ENCODE measurements at regions not wholly inside any gene's neighbourhood (a gene's known extent, or its start where the extent isn't known, plus 50 kb on each side); places are given as distances from the start of the nearest gene placed in this dataset.

DNA sequence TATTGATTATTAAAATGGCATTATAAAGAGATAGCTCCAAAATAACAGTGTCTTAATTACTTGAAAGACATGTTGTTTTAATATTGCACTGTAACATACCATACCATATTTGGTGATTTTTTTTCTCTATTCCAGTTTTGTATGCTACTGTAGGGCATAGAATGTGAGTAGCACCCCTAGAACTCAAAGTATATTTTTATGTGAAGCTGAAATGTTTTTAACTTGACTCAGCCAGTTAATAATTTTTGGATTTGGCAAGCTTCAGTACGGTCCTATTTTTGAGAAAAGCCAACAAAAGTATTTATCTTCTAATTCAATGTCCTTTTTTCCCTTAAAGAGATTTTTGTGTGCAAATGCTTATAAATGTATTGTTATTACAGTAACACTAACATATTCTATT lies 593.8 kb downstream of the USP25 start:
- H3K9me3 ChIP-seq (ENCODE audit: control insufficient read depth in 1 of 2, low read length in 2 of 2), result peaks cover 0 to 2% of the 10 kb centered on the region in 2 donors
- no peaks in the 10 kb centered on the region for H3K27me3 ChIP-seq (ENCODE audit: control insufficient read depth in 1 of 2, insufficient read depth in 2 of 2, low read length in 2 of 2)
- H3K4me1 ChIP-seq (ENCODE audit: control insufficient read depth in 1 of 2, insufficient read depth in 2 of 2, low read length in 2 of 2), result no peaks in the 10 kb centered on the region
- no peak overlapping the region for H3K27ac ChIP-seq (ENCODE audit: low read depth, low read length)
- no peaks in the 10 kb centered on the region for H3K36me3 ChIP-seq (ENCODE audit: control insufficient read depth in 1 of 2, insufficient read depth in 2 of 2, low read length in 2 of 2)
- no peak overlapping the region for H3K9ac ChIP-seq (ENCODE audit: low read depth in 1 of 2, low read length in 2 of 2)
- no peak overlapping the region for H3K4me3 ChIP-seq (ENCODE audit: low read depth in 1 of 2, low read length in 2 of 2)

DNA sequence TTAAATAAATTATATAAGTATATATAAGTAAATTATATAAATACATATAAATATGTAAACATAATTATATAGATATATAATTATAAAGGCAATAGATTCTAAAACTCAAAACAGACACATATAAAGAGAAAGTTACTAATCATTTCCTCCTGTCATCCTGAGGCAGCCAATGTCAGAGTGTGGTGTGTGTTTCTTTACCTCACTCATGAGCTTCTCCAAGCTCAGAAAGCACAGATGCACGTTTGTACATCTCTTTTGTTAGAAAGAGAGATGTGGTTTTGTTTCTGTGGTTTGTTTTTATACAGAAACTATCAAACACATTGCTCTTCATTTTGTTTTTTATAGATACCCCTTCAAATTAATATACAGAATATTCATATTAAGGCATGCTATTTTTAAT lies 594.8 kb downstream of the USP25 start:
- H3K27ac ChIP-seq (ENCODE audit: low read depth, low read length), result no peak overlapping the region
- no peak overlapping the region for H3K9ac ChIP-seq (ENCODE audit: low read depth in 1 of 2, low read length in 2 of 2)
- no peaks in the 10 kb centered on the region for H3K4me1 ChIP-seq (ENCODE audit: control insufficient read depth in 1 of 2, insufficient read depth in 2 of 2, low read length in 2 of 2)
- H3K27me3 ChIP-seq (ENCODE audit: control insufficient read depth in 1 of 2, insufficient read depth in 2 of 2, low read length in 2 of 2), result no peaks in the 10 kb centered on the region
- H3K4me3 ChIP-seq (ENCODE audit: low read depth in 1 of 2, low read length in 2 of 2), result no peak overlapping the region
- H3K36me3 ChIP-seq (ENCODE audit: control insufficient read depth in 1 of 2, insufficient read depth in 2 of 2, low read length in 2 of 2), result no peaks in the 10 kb centered on the region
- H3K9me3 ChIP-seq (ENCODE audit: control insufficient read depth in 1 of 2, low read length in 2 of 2), result no peaks in the 10 kb centered on the region

DNA sequence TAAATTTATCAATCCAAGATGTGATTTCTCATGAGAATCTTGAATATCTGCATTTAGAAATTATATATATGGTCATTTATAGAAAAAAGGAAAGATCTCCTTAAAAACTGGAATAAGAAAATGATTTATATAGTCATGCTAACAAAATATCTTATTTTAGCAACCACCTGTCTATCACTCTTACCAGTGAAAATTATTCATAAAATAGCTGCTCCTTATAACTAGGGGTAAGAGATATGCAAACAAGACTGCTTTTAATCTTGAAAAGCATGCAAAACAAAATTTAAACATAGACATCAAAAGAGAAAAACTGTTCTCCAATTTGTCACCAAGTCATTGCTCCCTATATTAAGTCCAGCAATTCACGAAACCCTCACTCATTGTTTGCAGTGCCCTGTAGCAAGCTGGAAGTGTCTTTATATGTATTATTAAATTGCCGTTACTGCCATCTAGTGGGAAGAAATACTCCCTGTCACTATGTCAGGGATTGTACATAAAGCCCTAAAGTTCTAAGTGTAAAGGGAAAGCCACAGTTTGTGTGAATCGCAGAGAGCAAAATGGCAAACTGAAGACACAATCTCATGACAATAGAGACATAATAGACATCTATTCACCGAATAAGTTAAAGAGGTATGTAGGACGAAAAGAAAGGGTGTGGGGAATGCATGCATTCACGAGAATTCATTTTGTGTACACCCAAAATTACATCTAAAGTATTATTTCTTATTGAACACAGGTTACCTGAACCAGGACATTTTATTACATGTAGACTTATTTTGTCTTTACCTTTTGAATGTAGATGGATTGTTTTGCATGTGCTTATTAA lies 600.5 kb downstream of the USP25 start:
- Histone ChIP-seq H3K36me3 (ENCODE audit: control insufficient read depth in 1 of 2, insufficient read depth in 2 of 2, low read length in 2 of 2) (no peaks in the 10 kb centered on the region), H3K4me3 (ENCODE audit: low read depth in 1 of 2, low read length in 2 of 2) (no peak overlapping the region), H3K4me1 (ENCODE audit: control insufficient read depth in 1 of 2, insufficient read depth in 2 of 2, low read length in 2 of 2) (no peaks in the 10 kb centered on the region), H3K27me3 (ENCODE audit: control insufficient read depth in 1 of 2, insufficient read depth in 2 of 2, low read length in 2 of 2) (no peaks in the 10 kb centered on the region), H3K9ac (ENCODE audit: low read depth in 1 of 2, low read length in 2 of 2) (no peak overlapping the region), H3K9me3 (ENCODE audit: control insufficient read depth in 1 of 2, low read length in 2 of 2) (no peaks in the 10 kb centered on the region), H3K27ac (ENCODE audit: low read depth, low read length) (no peak overlapping the region)

DNA sequence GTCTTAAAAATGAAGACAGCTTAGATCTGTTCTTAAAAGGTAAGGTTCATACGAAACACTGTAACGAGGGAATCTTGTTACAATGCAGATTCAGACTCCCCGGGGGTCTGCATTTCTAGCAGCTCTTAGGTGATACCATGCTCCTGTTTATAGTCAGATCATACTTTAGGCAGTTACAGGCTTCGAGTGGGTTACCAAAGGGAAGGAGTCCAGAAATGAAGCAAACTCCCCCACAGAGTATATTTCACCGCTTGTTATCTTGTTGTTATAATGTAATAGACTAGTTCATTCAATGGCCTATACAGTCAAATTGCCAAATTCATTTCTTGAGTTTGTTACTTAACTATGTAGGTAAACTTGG lies 601.1 kb downstream of the USP25 start:
- no peaks in the 10 kb centered on the region for H3K27me3 ChIP-seq (ENCODE audit: control insufficient read depth in 1 of 2, insufficient read depth in 2 of 2, low read length in 2 of 2)
- H3K9ac ChIP-seq (ENCODE audit: low read depth in 1 of 2, low read length in 2 of 2), result no peak overlapping the region
- no peaks in the 10 kb centered on the region for H3K4me1 ChIP-seq (ENCODE audit: control insufficient read depth in 1 of 2, insufficient read depth in 2 of 2, low read length in 2 of 2)
- no peaks in the 10 kb centered on the region for H3K36me3 ChIP-seq (ENCODE audit: control insufficient read depth in 1 of 2, insufficient read depth in 2 of 2, low read length in 2 of 2)
- H3K4me3 ChIP-seq (ENCODE audit: low read depth in 1 of 2, low read length in 2 of 2), result no peak overlapping the region
- H3K27ac ChIP-seq (ENCODE audit: low read depth, low read length), result no peak overlapping the region
- no peaks in the 10 kb centered on the region for H3K9me3 ChIP-seq (ENCODE audit: control insufficient read depth in 1 of 2, low read length in 2 of 2)

DNA sequence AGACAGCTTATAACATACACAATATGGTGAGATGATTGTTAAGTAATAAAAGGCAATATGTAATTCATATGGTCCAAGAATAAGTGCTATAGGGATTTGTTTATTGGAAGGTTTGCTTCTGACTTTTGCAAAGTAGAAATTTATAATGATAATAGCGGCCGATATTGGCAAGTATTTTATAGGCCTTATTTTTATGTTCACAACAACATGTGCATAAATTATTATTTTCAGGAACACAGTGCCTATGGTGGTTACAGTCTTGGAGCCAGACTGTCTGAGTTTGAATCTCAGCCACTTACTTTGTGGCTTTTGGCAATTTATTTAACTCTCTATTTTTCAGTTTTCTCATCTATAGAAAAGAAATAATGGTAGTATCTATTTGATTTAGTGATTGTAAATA lies 607.5 kb downstream of the USP25 start:
- H3K4me1 ChIP-seq (ENCODE audit: control insufficient read depth in 1 of 2, insufficient read depth in 2 of 2, low read length in 2 of 2), result no peaks in the 10 kb centered on the region
- H3K4me3 ChIP-seq (ENCODE audit: low read depth in 1 of 2, low read length in 2 of 2), result no peak overlapping the region
- H3K27ac ChIP-seq (ENCODE audit: low read depth, low read length), result no peak overlapping the region

DNA sequence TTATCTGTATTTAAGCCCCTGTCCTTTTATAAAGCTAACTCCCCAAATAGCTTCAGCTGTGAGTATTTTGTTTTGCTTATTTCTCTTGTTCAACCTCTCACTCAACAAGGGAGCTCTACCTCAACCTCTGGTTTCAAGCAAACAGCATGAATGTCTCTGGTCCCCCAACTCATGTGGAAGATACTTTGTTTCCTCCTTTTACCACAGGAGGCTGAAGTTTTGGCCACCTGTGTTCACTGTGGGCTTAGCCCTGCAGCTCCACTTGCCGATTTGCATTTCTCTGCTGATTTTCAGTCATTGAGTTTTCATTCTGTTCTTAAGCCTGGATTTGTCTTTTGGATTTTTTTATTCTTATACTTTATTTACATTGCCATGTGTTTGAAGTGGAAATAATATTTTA lies 613.1 kb downstream of the USP25 start:
- Histone ChIP-seq H3K4me1 (ENCODE audit: control insufficient read depth in 1 of 2, insufficient read depth in 2 of 2, low read length in 2 of 2) (no peaks in the 10 kb centered on the region), H3K27ac (ENCODE audit: low read depth, low read length) (no peak overlapping the region), H3K36me3 (ENCODE audit: control insufficient read depth in 1 of 2, insufficient read depth in 2 of 2, low read length in 2 of 2) (no peaks in the 10 kb centered on the region), H3K9ac (ENCODE audit: low read depth in 1 of 2, low read length in 2 of 2) (no peak overlapping the region), H3K9me3 (ENCODE audit: control insufficient read depth in 1 of 2, low read length in 2 of 2) (no peaks in the 10 kb centered on the region), H3K4me3 (ENCODE audit: low read depth in 1 of 2, low read length in 2 of 2) (no peak overlapping the region), H3K27me3 (ENCODE audit: control insufficient read depth in 1 of 2, insufficient read depth in 2 of 2, low read length in 2 of 2) (no peaks in the 10 kb centered on the region)

More for the DNA sequence above, 607.5 kb downstream of the USP25 start:
- Histone ChIP-seq H3K36me3 (ENCODE audit: control insufficient read depth in 1 of 2, insufficient read depth in 2 of 2, low read length in 2 of 2) (no peaks in the 10 kb centered on the region), H3K27me3 (ENCODE audit: control insufficient read depth in 1 of 2, insufficient read depth in 2 of 2, low read length in 2 of 2) (no peaks in the 10 kb centered on the region), H3K9me3 (ENCODE audit: control insufficient read depth in 1 of 2, low read length in 2 of 2) (no peaks in the 10 kb centered on the region), H3K9ac (ENCODE audit: low read depth in 1 of 2, low read length in 2 of 2) (no peak overlapping the region)

DNA sequence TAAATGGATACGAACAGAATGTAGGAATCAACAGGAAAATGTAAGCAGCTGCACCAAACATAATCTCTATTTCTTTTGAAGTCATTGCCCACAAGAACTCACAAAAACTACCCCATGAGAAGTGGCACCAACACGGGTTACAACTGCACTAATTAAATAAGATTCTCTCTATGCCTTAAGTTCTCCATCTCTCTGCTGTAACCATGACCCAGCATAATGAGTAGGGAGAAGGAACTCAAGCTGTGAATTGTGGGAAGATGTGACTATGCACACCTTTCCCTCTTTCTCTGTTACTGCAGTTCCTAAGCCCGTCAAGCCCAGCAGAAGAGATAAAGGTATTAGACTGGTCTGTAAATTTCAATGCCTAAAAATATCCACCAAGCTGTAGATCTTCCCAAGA lies 614.0 kb downstream of the USP25 start:
- H3K36me3 ChIP-seq (ENCODE audit: control insufficient read depth in 1 of 2, insufficient read depth in 2 of 2, low read length in 2 of 2), result no peaks in the 10 kb centered on the region
- no peaks in the 10 kb centered on the region for H3K27me3 ChIP-seq (ENCODE audit: control insufficient read depth in 1 of 2, insufficient read depth in 2 of 2, low read length in 2 of 2)
- H3K4me3 ChIP-seq (ENCODE audit: low read depth in 1 of 2, low read length in 2 of 2), result no peak overlapping the region
- H3K27ac ChIP-seq (ENCODE audit: low read depth, low read length), result no peak overlapping the region
- H3K4me1 ChIP-seq (ENCODE audit: control insufficient read depth in 1 of 2, insufficient read depth in 2 of 2, low read length in 2 of 2), result no peaks in the 10 kb centered on the region
- H3K9ac ChIP-seq (ENCODE audit: low read depth in 1 of 2, low read length in 2 of 2), result no peak overlapping the region
- H3K9me3 ChIP-seq (ENCODE audit: control insufficient read depth in 1 of 2, low read length in 2 of 2), result no peaks in the 10 kb centered on the region

DNA sequence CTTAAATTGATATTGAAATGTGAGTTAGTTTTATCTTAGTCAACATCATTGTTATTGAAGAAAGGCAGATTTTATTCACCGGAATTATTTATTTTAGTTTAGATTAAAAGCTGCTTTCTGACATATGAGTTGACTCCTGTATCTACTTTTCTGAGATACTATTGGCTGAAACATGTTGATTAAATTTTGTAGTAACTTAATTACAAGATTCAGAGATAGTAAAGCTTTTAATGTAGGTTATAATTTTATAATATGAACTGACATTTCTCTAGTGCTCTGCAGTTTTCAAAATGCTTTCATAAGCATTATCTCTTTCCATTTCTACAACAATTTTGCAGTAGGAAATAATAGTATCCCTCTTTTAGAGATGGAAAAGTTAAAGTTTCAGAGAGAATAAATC lies 616.0 kb downstream of the USP25 start:
- H3K9me3 ChIP-seq (ENCODE audit: control insufficient read depth in 1 of 2, low read length in 2 of 2), result no peaks in the 10 kb centered on the region
- no peak overlapping the region for H3K4me3 ChIP-seq (ENCODE audit: low read depth in 1 of 2, low read length in 2 of 2)
- no peak overlapping the region for H3K27ac ChIP-seq (ENCODE audit: low read depth, low read length)
- H3K9ac ChIP-seq (ENCODE audit: low read depth in 1 of 2, low read length in 2 of 2), result no peak overlapping the region
- H3K4me1 ChIP-seq (ENCODE audit: control insufficient read depth in 1 of 2, insufficient read depth in 2 of 2, low read length in 2 of 2), result no peaks in the 10 kb centered on the region
- H3K36me3 ChIP-seq (ENCODE audit: control insufficient read depth in 1 of 2, insufficient read depth in 2 of 2, low read length in 2 of 2), result no peaks in the 10 kb centered on the region
- no peaks in the 10 kb centered on the region for H3K27me3 ChIP-seq (ENCODE audit: control insufficient read depth in 1 of 2, insufficient read depth in 2 of 2, low read length in 2 of 2)

DNA sequence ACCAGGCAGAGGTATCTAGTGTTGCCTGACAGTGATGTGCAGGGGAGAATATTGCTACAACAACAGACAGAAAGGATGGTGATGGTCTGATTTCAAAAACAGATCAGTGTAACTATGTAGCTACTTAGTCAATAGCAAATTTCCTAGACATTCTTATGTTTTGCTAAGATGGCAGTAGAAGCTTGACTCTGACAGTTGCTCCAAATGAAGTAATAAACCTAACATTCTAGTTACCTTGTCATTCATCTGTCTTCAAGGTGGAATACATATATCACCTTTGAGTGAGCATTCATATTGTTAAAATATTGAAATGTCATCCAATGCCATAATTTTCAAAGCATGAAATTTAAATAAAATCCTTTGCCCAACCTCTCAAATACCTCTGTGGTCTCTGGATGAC lies 617.4 kb downstream of the USP25 start:
- no peaks in the 10 kb centered on the region for H3K4me1 ChIP-seq (ENCODE audit: control insufficient read depth in 1 of 2, insufficient read depth in 2 of 2, low read length in 2 of 2)
- no peak overlapping the region for H3K4me3 ChIP-seq (ENCODE audit: low read depth in 1 of 2, low read length in 2 of 2)
- no peaks in the 10 kb centered on the region for H3K27me3 ChIP-seq (ENCODE audit: control insufficient read depth in 1 of 2, insufficient read depth in 2 of 2, low read length in 2 of 2)
- no peak overlapping the region for H3K27ac ChIP-seq (ENCODE audit: low read depth, low read length)
- H3K9ac ChIP-seq (ENCODE audit: low read depth in 1 of 2, low read length in 2 of 2), result no peak overlapping the region
- H3K36me3 ChIP-seq (ENCODE audit: control insufficient read depth in 1 of 2, insufficient read depth in 2 of 2, low read length in 2 of 2), result no peaks in the 10 kb centered on the region
- H3K9me3 ChIP-seq (ENCODE audit: control insufficient read depth in 1 of 2, low read length in 2 of 2), result peaks cover 0 to 4% of the 10 kb centered on the region in 2 donors

DNA sequence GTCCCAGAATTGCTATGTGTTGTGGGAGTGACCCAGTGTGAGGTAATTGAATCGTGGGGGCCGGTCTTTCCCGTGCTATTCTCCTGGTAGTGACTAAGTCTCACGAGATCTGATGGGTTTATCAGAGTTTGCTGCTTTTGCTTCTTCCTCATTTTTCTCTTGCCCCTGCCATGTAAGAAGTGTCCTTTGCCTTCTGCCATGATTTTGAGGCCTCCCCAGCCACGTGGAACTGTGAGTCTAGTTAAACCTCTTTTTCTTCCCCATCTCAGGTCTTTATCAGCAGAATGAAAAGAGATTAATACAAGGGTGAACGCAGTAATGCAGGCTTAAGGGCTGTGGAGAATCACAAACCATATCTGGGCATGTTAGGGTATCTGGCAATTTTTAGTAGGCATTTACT lies 624.0 kb downstream of the USP25 start:
- no peak overlapping the region for H3K9ac ChIP-seq (ENCODE audit: low read depth in 1 of 2, low read length in 2 of 2)
- no peak overlapping the region for H3K27ac ChIP-seq (ENCODE audit: low read depth, low read length)
- H3K4me3 ChIP-seq (ENCODE audit: low read depth in 1 of 2, low read length in 2 of 2), result no peak overlapping the region
- H3K27me3 ChIP-seq (ENCODE audit: control insufficient read depth in 1 of 2, insufficient read depth in 2 of 2, low read length in 2 of 2), result no peaks in the 10 kb centered on the region
- H3K36me3 ChIP-seq (ENCODE audit: control insufficient read depth in 1 of 2, insufficient read depth in 2 of 2, low read length in 2 of 2), result no peaks in the 10 kb centered on the region
- no peaks in the 10 kb centered on the region for H3K4me1 ChIP-seq (ENCODE audit: control insufficient read depth in 1 of 2, insufficient read depth in 2 of 2, low read length in 2 of 2)
- H3K9me3 ChIP-seq (ENCODE audit: control insufficient read depth in 1 of 2, low read length in 2 of 2), result peaks cover 0 to 9% of the 10 kb centered on the region in 2 donors

Data from duodenal mucosa (tissue), 2 donors.